NCI-H524 treated with DMSO at 0.1 percent for 48 hours (cell line): ENCODE measurements at regions not wholly inside any gene's neighbourhood (a gene's known extent, or its start where the extent isn't known, plus 50 kb on each side); places are given as distances from the start of the nearest gene placed in this dataset.

Experiments used
- DNase-seq: peaks from one replicate; lab custom pipeline; 2025; lab: John Stamatoyannopoulos, UW

DNA sequence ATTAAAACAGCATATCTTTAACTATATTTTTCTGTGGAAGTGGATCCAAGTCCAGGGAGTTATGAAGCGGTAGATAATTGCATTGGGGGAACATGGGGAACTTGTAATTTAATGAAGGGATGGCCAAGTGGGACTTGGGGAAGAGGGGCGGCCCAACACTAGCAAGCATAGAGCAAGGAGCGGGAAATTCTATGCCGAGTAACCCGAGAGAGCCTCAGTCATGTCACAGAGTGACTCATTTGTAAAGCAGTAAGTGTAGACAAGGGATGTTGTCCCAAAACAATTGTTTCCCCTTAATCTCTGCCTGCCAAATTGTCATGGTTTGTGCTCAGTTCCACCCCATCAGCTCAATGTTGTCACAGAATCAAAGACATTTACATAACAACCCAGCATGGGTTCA lies 620.1 kb downstream of the AJAP1 start:
- no peak for DNase-seq

DNA sequence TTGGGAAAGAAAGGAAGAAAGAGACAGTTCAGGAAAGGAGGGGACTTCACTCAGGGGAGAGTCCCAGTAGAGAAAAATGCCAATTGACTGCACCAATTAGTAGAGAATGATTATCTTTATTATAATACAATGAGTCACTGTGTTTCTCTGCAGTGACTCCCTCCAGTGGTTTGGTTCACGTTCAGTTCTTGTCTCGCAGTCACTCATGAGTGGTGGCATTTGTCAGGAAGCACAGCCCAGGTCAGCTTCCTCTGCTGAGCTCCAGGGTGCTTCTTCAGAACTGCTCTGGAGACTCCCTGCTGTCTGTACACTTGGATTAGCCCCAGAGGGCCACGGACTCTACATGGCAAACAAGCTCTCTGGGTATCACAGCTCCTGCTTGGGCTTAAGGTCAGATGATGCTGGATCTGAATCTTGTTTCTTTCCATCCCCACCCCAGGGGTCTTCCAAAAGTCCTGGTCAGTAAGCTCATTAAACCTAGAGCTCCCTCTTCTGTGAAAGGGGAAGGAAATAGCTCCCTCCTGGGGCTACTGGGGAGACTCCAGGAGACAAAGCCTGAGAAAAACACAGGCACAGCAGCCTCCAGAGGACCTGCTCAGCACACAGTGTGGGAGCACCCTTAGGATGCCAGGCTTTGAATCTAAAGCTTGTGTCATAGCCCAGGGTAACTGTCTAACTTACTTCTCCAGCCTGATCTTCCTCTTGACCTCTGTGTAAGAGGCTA lies 619.0 kb downstream of the AJAP1 start:
- DNase-seq = no peak

DNA sequence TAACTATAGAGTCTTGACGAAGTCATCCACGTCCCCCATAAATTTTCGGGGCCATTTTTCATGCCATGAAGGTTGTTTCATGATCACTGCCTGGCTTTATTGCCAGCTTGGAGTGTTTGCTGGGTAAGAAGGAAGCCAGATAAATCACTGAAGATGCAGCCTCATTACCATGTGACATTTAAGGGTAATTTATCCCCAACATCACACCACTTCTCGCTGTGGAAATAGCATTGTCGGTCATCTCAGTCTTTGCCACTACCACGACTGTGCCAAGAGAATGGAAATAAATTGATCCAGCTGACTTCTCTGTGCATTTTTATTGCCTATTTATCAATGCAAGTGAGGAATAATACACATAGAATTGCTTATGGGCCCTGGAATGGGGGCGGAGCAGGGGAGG lies 617.9 kb downstream of the AJAP1 start:
- no peak for DNase-seq

DNA sequence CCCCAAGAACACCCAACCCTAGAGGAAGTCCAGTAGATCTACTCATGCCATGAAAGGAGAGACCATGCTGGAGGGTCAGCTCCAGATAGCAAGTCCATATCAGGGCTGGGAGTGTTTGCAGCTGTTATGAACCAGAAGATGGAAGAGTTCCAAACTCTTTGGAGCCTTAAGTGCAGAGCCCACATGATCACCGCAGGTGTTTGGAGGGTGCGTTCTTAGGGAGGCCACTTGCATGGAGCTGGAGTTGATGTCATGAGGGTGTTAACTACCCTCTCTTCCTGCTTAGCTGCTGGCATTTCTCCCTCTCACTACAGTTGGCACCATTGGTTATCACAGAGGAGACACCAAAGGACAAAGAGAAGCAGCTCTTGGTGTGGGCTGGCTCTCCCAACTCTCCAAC lies 616.9 kb downstream of the AJAP1 start:
- DNase-seq = no peak

DNA sequence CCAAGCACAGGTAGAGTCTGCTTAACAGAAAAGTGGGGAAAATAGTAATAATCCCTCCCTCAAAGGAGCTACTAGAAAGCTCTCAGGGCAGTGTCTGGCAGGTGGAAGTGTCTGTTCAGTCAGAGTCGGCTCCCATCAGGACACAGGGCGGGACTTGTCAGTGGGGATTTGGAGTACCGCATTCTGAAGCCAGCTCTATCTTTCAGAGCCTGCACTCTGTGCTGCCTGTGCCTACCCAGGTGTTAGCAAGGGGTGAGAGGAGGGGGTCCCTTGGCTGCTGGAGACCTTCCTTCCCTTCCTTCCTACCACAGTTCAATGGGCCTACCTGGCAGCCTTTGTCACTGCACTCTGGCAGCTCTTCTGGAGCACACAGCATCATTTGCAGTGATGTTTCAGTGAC lies 615.5 kb downstream of the AJAP1 start:
- no peak for DNase-seq

DNA sequence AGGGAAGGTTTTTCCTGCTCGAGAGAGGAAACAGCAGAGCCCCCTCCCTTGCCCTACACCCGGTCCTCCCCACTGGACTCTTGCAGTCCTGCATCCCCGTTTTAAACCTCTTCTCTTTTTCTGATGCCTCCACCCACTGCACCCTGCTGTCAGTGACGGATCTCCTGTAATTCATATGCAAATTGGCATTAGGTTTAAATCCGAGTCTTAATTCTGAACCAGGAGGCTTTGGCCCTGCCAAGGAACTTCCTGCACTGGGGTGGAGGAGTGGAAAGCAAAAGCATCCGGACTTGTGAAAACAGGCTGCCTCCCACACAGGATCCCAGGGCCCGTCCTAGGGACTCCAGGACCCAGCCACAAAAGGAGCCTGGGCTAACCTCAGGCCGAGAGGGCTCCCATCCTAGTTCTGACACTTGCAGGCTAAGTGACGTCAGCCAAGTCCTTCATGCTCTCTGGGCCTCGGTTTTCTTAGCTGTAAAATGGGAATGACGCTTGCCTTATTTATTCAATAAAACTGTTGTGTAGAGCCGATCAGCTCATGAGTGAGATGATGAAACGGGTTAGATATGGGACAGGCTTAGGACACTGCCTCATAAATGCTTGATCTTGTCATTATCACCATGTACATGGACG lies 613.3 kb downstream of the AJAP1 start:
- DNase-seq = no peak

DNA sequence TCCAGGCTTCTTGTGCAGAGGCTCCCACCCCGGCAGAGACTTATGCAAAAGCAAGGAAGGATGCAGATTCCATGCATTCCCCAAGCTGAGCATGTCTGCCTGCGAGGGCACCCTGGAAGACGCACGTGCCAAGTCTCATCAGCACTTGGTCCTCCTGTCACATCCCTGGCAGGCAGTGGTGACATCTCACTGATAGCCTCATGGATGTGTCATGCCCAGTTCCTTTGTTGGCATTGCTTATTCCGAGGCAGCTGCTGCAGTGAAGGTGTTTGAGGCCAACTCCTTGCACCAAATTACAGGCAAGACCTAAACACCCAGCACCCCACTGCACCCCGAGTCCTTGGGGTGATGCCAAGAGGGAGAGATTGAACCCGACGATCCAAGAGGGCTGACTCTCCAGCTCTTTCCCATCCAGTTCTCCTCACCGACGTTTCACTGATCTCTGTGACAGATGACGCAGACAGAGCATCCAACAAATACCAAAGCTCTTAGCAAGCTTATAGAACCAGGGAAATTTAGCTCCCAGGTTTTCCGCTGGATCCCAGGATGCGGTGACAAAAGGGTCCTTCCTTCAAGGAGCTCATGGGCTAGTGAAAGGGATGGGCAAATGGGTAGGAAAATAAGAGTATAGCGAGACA lies 611.1 kb downstream of the AJAP1 start:
- DNase-seq = no peak

DNA sequence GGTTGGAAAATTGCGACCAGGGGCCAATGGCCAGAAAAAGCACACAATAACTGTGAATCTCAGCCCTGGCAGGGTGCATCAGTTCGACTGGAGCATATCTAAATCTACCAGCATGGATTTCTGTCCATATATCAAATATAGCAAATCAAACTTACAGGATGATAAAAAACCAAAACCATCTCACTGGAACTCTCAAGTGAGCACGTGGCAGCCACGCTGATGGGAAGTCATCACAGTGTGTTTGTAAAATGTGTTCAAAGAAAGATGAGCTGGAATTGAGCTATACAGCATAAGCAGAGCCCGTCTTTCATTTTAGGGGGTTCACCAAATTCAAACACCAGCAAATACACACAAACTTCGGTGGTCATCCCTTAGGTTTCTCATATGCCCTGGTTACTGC lies 610.1 kb downstream of the AJAP1 start:
- DNase-seq = no peak

DNA sequence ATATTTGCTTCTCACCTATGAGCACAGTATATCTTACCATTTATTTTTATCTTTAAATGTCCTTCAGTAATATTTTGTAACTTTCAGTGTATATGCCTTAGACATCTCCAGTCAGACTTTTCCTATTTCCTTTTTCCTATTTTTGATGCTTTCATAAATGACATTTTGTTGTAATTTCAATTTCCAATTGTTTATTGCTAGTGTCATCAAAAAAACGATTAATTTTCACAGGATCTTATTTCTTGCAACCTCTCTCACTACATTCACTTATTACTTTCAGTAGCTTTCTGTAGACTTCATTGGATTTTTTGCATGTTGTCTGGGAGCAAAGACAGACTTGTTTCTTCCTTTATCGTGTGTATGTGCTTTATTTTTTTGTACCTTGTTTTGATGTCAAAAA lies 602.4 kb downstream of the AJAP1 start:
- DNase-seq = no peak

DNA sequence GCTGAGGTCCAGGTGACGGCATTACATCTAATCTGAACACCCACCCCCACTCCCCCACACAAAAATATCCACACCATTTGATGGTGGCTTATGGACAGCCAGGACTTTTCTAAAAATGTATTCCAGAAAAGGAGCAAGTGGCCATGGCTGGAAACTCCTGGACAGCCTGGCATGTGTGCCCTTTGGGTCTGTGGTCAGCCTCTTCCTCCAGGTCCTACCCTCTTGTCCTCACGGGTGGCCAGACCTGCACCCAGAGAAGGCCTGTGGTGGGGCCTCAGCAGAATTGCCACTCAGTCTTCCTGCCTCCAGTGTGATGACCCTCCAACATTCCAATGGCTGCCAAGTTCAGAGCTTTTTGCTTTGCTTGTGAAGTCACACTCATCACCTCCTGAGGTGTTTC lies 600.6 kb downstream of the AJAP1 start:
- DNase-seq = no peak

DNA sequence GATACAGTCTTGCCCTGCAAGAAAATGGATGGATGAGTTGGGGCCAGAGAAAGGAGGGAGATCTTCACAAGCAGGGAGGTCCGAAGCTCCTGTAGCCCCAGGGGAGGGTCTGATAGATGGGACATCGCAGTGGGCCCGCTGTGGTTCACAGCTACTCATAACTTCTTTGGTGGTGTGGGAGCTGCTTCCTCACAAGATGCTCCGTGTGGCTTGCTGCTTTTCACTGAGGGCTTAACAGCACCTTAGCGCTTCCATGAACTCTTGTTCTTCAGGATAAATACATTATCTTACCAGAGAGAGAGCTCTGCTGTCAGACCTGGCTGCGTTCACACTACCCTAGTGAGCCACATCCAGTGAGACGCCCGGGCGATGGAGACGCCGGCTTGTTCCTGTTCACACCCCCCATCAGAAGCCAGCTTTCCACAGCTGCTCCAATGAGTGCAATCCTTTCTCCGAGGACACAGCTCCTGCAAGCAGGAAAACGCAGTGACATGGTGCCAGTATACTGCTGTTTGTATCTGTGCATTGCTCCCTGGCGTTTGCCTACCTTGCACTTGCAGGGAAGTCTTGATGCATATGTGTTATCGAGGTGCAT lies 599.8 kb downstream of the AJAP1 start:
- no peak for DNase-seq

DNA sequence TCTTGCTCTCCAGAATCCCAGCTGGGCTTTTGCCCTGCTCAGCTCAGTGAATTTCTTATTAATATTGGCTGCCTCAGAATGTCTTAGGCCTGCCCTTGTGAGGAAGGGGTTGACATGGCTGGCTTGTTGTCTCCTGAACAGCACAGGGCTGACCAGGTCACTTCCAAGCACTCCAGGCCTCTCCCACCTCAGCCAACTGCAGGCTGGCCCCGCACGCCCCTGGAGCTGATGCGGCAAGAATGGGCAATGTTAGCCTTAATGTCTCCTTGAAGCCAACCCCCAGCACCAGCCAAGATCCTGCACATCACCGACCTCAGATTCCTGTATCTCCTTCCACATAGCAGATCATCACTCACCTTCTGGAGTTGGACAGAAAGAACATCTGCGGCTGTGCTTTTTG lies 598.6 kb downstream of the AJAP1 start:
- DNase-seq = no peak

DNA sequence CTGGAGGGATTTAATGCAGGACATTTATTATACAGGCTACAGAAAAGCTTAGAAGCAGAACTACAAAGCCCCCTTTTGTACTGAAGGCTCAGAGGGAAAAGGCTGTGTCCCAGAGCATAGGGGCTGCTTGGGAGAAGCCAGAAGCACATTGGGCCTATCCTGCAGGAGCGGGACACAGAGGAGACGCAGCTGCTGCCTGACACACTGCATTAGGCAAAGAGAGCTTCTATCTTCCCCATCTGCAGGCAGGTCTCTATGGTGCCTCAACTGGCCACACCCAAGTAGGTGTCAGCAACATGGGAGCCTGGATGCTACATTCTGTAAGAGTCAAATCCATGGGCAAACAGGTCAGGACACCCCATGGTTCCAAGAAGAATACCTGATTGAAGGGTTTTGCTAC lies 595.9 kb downstream of the AJAP1 start:
- DNase-seq = no peak

DNA sequence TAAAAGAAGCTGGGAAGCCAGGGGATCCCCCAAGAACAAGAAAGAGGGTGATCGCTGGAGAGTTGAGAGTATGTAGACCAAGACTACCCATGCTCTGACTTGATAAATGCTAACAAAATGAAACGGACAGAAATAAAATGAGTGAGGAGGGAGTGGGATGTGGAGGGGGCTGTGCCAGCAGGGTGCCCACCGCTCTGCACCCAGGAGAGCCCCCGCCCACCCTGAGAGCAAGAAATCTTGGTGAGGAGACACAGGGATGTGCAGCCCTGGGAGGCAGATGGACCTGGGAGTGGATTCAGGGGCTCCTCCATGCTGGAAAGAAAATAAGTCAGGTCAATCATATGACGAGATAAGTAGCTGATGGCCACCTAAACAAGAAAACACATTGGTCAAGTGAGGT lies 590.9 kb downstream of the AJAP1 start:
- no peak for DNase-seq

DNA sequence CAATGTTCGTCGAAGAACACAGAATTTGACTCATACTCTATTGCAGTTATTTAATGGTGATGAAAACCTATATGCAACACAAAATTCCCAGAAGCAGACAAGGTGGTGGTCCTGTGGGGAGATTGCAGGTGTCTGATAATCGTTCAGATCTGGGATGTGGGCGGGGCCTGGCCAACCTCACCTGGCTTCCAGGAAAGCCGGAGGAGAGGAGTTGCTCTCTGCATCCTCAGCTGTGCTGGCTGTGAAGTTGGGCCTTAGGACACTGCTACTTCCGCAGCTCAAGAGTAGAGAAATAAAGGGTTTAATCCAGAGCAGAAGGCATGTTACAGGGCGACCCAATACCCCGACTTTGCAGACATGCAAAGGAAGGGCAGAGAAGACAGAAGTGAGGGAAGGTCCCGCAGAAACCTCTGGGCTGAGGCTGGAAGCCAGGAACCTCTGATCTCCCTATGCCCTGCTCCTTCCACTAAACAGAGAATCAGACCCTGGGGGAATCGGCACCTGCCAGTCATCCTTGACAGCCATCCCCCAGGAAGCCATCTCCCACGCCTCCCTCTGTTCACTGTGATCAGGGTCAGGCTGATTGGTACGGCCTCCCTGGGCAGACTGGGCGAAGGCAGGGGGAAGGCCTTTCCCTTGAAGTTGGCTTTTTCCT lies 590.3 kb downstream of the AJAP1 start:
- no peak for DNase-seq

DNA sequence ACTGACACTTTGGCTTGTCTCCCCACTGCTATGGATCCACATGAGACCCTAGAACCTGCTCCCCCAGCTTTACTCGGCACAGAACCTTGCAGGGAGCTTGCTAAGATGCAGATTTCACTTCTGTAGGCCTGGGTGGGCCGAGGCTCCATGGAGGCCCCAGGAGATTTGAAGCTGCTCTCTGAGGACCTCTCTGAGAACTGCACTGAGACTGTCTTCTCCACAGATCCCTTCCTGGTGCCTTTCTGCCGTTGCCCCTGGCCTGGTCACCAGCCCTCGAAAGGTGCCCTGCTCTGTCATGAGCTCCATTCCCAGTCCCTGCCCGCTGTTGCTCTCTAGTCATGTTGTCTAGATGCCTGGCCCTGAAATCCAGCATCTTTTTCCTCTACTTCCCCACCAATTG lies 588.4 kb downstream of the AJAP1 start:
- DNase-seq = no peak

DNA sequence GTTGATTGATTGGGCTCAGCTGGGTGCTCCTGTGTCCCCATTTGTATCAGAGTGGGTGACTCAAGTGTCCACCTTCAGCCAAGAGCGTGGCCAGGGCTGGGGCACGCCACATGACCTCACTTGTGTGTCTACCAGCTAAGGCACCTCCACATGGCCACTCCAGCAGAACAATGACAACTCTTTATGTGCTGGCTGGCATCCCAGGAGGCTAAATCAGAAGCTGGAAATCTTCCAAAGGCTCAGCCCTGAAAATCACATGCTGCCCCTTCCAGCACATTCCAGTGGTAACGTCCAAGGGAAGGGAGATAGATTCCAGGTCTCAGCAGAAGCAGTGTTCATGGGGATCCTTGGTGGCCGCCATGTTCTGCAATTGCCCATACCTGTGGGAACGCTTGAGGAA lies 585.5 kb downstream of the AJAP1 start:
- DNase-seq = no peak

DNA sequence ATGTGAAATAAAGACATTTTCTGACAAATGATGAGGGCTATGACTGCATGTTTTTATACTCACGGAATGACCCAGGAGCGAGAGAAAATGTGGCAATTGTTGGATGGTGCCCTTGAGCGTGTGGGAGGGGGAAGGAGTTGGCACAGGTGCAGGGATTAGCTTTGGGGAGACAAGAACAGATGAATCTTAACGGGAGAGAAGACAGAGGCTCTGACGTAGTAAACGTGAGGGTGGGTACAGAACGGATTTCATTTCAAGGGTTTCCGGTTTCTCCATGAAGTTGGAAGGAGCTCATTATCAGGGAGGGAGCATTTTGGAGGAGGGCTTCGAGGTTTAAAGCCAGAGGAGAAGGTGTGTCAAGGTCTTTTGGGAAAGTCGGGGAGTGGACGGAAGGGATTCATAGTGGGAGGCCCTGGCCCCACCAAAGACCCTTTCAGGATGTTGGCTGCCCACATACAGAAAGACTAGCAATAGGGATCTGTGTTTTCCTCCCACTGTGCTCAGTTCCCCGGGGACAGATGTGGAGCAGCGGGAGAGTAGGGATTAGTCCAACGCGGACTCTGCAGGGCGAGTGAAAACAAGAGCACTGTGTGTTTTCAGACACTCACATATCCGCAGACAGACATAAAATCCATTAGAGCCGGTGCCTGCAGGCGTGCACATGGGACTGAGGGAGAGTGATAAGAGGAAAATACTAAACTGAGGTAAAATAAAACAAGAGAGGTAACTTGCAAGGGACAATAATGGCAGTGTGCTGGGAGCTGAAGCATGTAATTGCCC lies 584.1 kb downstream of the AJAP1 start:
- DNase-seq = no peak

DNA sequence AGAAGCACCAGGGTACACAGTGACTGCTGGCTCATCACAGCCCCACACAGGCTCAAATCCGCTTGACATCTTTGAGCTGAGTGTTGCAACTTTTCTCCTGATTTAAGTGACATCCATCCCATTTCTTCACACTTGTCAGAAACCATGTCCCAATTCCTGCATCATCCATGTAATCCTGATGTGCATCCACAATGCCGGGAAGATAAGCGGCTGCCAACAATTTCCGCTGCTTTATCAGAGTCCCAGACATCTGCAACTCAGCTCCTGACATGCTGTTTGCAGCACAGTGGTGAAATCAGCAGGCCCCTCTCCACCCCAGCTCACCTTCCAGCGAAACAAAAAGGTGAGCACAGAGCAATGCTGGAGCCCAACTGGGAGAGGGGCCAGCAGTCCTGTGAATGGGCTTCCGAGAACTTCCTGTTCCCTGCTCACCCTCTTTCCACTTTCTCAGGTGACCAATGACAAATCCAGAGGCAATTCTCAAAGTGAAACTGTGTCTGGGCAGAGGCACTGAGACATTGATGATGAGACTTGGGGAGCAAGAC lies 581.0 kb downstream of the AJAP1 start:
- DNase-seq = no peak

DNA sequence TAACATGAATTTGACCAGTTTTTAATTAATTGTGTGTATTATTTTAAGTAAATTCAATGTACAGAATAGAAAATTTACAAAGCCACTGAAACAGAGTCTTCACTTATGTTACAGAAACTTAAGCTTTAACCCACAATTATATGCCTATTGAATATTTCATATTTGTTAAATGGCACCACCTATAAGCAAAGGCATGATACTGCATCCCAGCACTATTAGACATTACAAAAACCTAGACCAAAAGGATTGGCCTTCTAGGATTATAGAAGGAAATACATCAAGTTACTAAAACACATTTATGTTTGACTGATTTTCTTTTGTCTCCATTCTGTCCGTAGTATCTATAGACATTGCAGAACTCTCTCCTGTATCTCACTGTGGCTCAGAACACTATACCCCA lies 578.1 kb downstream of the AJAP1 start:
- DNase-seq = no peak

DNA sequence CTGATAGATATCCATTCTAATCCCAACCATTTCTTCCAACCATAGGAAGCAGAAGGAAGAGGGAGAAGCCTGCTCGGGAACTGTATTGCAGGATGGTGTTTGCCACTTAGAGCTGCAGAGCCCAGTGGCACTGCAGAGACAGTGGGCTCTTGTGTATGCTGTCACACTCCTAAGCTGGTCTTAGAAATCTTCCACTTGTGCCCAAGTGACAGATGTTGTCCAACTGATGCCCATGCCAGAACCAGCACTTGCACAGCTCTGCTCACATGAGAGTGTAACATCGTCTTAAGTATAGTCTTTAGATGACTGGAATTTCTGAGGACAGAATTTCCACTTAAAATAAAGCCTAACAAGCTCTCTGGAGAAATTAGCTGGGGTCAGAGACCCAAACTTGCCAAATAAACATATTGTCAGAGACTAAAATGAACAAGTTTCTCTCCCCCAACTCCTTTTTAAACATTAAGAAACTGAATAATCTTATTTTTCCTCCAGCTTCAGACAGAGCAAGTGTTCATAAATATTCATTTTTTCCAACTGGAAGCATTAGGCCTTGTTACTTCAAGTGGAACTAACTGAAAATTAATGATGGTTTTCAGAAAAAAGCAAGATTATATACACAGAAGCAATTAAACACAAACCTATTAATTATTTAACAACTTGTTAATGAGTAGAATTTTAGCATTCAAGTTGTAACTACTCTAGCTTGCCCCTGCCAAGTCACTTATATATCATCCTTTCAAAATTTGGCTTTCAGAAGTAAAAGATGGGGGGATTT lies 577.3 kb downstream of the AJAP1 start:
- no peak for DNase-seq
